ENCODE measurements at regions not wholly inside any gene's neighbourhood (a gene's known extent, or its start where the extent isn't known, plus 50 kb on each side); places are given as distances from the start of the nearest gene placed in this dataset.

- no peak for DNase-seq
- Mint-ChIP-seq H3K4me1 (peaks cover 6% of the 10 kb centered on the region), H3K36me3 (ENCODE audit: low read depth) (no peaks in the 10 kb centered on the region), H3K27ac (no peak overlapping the region), H3K9me3 (ENCODE audit: low read depth) (no peaks in the 10 kb centered on the region), H3K4me3 (no peak overlapping the region), H3K27me3 (peaks cover 2% of the 10 kb centered on the region)
- no peak for ATAC-seq
- POLR2A ChIA-PET: no interaction called here
- intact Hi-C loops (cut with DNase I, micrococcal nuclease): no loop called here
- CTCF ChIA-PET: interaction anchor here (1.0 kb wide), 1 partner anchor 26 kb away, joined by 3 read pairs; no protein-coding TSS in a partner anchor
These were observed 97.4 kb downstream of the RIPK4 start for GRCh38 chr21:41669533-41669830.

DNA sequence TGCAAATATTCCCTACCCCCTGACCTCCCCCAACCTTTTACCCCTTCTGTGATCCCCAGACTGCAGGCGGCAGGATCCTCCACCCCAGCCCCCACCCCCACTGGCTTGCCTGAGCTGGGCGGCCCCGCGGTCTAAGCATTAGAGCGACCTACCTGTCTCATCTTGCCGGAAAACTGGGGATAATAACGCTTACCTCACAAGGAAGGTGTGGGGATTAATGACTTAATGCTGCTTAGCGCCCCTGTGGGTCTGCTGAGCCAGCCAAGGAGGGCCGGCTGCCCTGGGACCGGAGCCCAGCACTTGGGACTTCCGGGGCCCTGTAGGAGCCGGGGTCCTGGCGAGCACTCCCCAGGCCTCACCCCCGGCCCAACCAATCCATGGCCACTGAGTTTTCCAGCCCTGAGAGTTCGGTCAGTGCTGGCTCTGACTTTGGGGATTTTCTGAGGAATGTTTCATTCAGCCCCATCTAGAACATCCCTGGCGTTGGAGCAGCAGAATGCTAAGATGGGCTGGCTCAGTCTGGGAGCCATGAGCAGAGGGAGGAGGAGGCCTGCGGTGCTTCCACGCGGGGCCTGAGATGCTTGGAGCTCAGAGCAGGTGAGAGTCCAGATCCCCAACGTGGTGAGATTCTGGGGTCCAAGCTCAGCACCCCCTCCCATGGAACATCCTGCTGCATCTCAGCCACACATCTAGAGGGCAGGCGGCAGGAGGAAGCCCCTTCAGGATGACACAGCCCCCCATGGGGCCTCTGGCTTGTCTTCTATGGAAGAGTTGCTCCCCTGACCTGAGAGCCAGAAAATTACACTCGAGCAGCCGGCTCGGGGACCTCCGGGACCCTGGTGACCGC is 97.9 kb downstream of the RIPK4 start:
- Mint-ChIP-seq H3K4me1 (peaks cover 6% of the 10 kb centered on the region), H3K27ac (no peak overlapping the region), H3K36me3 (ENCODE audit: low read depth) (no peaks in the 10 kb centered on the region), H3K9me3 (ENCODE audit: low read depth) (no peaks in the 10 kb centered on the region), H3K4me3 (no peak overlapping the region), H3K27me3 (peaks cover 2% of the 10 kb centered on the region)
- ATAC-seq (no peak), DNase-seq (no peak)
- intact Hi-C loops (cut with DNase I, micrococcal nuclease): no loop called here
- POLR2A ChIA-PET: no interaction called here
- CTCF ChIA-PET: interaction anchor here (1.0 kb wide), 1 partner anchor 27 kb away, joined by 3 read pairs; no protein-coding TSS in a partner anchor

DNA sequence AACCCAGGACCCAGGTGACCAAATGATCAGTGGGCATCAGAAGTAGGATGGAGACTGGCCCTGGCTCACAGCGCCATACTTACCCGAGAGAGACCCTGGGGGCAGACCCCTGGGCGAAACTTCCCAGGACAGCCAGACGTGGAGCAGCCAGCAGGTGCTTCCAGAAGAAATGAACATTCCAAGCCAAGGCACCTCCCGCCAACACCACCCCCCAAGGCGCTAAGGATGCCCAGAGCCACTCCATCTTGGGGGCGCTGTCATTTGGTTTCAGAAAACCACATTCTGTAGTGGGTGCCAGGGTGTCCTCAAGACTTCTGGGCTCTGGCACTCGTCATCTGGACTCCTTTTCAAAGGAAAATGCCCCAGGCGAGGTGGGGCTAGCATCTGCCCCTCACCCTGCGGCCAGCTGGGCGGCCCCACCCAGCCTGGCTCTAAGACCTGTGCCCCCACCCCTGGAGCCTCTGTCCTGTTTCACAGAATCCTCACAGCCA is 98.8 kb downstream of the RIPK4 start:
- ChIA-PET CTCF (no interaction called here), POLR2A (no interaction called here)
- Mint-ChIP-seq H3K27me3 (peaks cover 3% of the 10 kb centered on the region), H3K4me1 (peaks cover 6% of the 10 kb centered on the region), H3K9me3 (ENCODE audit: low read depth) (no peaks in the 10 kb centered on the region), H3K27ac (no peak overlapping the region), H3K36me3 (ENCODE audit: low read depth) (no peaks in the 10 kb centered on the region), H3K4me3 (no peak overlapping the region)
- no peak for ATAC-seq
- DNase-seq: no peak
- intact Hi-C loops (cut with DNase I, micrococcal nuclease): no loop called here

DNA sequence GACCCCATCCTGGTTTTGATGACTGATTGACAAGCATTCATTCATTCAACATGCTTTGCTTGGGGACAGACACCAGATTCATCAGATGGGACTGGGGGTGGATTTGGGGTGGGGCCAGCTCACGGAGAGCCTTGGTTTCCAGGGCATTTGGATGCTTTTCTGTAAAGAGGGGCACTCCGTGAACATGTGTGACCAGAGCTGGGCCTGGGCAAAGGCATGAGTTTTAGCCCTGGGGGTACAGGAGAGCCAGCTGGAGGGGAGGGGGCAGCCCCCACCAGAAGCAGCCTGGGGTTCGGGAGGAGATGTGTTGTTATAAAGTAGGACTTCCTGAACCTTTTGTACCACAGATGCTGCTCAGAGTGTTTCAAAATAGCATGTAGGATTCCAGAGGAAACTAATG is 99.7 kb downstream of the RIPK4 start:
- H3K27ac Mint-ChIP-seq: no peak overlapping the region
- H3K27me3 Mint-ChIP-seq: peaks cover 3% of the 10 kb centered on the region
- ATAC-seq (no peak), DNase-seq (no peak)
- intact Hi-C loops (cut with DNase I, micrococcal nuclease): no loop called here
- no peaks in the 10 kb centered on the region for H3K36me3 Mint-ChIP-seq (ENCODE audit: low read depth)
- H3K4me1 Mint-ChIP-seq: peaks cover 5% of the 10 kb centered on the region
- POLR2A ChIA-PET: no interaction called here
- no peaks in the 10 kb centered on the region for H3K9me3 Mint-ChIP-seq (ENCODE audit: low read depth)
- CTCF ChIA-PET: no interaction called here
- no peak overlapping the region for H3K4me3 Mint-ChIP-seq

- DNase-seq (no peak), ATAC-seq (no peak)
- H3K4me1 Mint-ChIP-seq: peaks cover 3% of the 10 kb centered on the region
- CTCF ChIA-PET: interaction anchor here (0.7 kb wide), 1 partner anchor 103 kb away, joined by 3 read pairs; no protein-coding TSS in a partner anchor
- no peaks in the 10 kb centered on the region for H3K36me3 Mint-ChIP-seq (ENCODE audit: low read depth)
- H3K27me3 Mint-ChIP-seq: peaks cover 3% of the 10 kb centered on the region
- POLR2A ChIA-PET: no interaction called here
- no peak overlapping the region for H3K27ac Mint-ChIP-seq
- intact Hi-C loops (cut with DNase I, micrococcal nuclease): no loop called here
- H3K9me3 Mint-ChIP-seq (ENCODE audit: low read depth): no peaks in the 10 kb centered on the region
- H3K4me3 Mint-ChIP-seq: no peak overlapping the region
These were observed 100.2 kb downstream of the RIPK4 start for GRCh38 chr21:41666641-41667081.

- H3K36me3 Mint-ChIP-seq (ENCODE audit: low read depth): no peaks in the 10 kb centered on the region
- no peaks in the 10 kb centered on the region for H3K9me3 Mint-ChIP-seq (ENCODE audit: low read depth)
- DNase-seq: no peak
- H3K4me3 Mint-ChIP-seq: no peak overlapping the region
- peaks cover 3% of the 10 kb centered on the region for H3K27me3 Mint-ChIP-seq
- no peak for ATAC-seq
- H3K27ac Mint-ChIP-seq: no peak overlapping the region
- ChIA-PET POLR2A (no interaction called here), CTCF (interaction anchor here (0.7 kb wide), 1 partner anchor 102 kb away, joined by 3 read pairs; no protein-coding TSS in a partner anchor)
- H3K4me1 Mint-ChIP-seq: no peaks in the 10 kb centered on the region
- intact Hi-C loops (cut with DNase I, micrococcal nuclease): no loop called here
These were observed 100.9 kb downstream of the RIPK4 start for GRCh38 chr21:41665766-41666595.

DNA sequence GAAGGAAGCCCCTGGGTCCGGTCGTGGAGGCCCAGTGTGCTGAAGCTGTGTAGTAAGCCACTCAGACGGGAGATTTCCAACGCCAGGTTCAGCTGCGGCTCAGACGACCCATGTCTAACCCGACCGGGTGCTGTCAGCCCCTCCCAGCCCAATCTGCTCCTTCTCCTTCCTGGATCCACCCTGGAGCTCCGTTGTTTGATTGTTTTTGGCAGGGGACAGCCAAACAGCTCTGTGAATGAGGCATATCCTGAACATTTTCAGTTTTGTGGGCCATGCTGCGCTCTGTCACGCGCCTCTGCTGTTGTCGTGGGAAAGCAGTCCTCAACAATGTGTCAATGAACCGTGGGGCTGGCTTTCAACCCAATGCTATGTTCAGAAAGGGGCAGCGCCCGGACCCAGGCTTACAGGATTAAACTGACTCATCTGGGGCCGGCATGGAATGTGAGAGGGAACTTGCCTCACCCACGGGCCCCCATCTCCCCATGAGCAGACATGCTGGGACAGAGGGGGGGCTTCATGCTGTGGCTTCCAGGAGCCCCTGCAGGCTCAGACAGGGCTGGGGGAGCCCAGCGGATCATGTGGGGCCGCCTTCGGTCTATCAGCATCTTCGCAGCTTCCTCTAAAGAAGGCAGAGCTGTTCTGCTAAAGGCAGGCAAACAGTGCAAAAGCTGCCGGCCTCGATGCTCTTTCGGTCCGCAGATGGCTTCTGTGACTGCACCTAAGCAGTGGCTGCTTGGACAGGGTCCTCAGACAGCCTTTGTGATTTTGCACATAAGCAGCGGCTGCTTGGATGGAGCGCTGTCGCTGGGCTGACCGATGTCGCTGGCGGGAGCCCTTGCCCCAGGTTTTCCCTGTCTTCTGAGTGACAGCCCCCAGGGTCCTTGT is 101.7 kb downstream of the RIPK4 start:
- Mint-ChIP-seq H3K4me1 (no peaks in the 10 kb centered on the region), H3K27ac (no peak overlapping the region), H3K4me3 (no peak overlapping the region), H3K27me3 (peaks cover 3% of the 10 kb centered on the region), H3K36me3 (ENCODE audit: low read depth) (no peaks in the 10 kb centered on the region), H3K9me3 (ENCODE audit: low read depth) (no peaks in the 10 kb centered on the region)
- ChIA-PET CTCF (no interaction called here), POLR2A (interaction anchor here (0.6 kb wide), 1 partner anchor 9 kb away, joined by 3 read pairs; no protein-coding TSS in a partner anchor)
- ATAC-seq: no peak
- intact Hi-C loops (cut with DNase I, micrococcal nuclease): no loop called here
- DNase-seq: no peak

- Mint-ChIP-seq H3K4me3 (no peak overlapping the region), H3K27ac (no peak overlapping the region), H3K27me3 (peaks cover 3% of the 10 kb centered on the region), H3K9me3 (ENCODE audit: low read depth) (no peaks in the 10 kb centered on the region), H3K36me3 (ENCODE audit: low read depth) (no peaks in the 10 kb centered on the region), H3K4me1 (no peaks in the 10 kb centered on the region)
- ChIA-PET CTCF (no interaction called here), POLR2A (no interaction called here)
- intact Hi-C loops (cut with DNase I, micrococcal nuclease): no loop called here
- ATAC-seq (peak; percentile 60), DNase-seq (no peak)
These were observed 102.8 kb downstream of the RIPK4 start for GRCh38 chr21:41663805-41664788.

DNA sequence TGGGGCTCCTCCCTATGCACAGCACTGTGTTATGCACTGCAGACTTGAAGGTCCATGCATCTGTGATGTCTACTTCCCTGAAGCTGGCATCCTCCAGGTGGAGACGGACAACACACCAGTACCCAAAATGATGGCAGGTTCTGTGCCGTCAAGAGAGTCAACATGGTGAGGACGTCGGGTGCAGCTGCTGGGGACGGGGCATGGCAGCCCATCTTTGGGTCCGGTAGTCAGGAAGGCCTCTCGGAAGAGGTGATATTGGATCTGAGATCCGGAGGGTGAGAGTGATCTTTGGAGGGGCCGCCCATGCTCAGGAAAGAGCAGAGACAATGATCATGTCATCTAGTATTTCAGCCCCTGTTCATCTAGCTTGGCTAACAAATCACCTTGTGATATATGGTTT is 104.1 kb downstream of the RIPK4 start:
- Mint-ChIP-seq H3K9me3 (ENCODE audit: low read depth) (no peaks in the 10 kb centered on the region), H3K36me3 (ENCODE audit: low read depth) (no peaks in the 10 kb centered on the region), H3K27ac (no peak overlapping the region), H3K27me3 (peaks cover 3% of the 10 kb centered on the region), H3K4me1 (no peaks in the 10 kb centered on the region), H3K4me3 (no peak overlapping the region)
- DNase-seq: no peak
- ChIA-PET CTCF (no interaction called here), POLR2A (no interaction called here)
- intact Hi-C loops (cut with DNase I, micrococcal nuclease): no loop called here
- ATAC-seq: no peak

GRCh38 chr21:41662161-41662560 is 104.7 kb downstream of the RIPK4 start:
- H3K9me3 Mint-ChIP-seq (ENCODE audit: low read depth): no peaks in the 10 kb centered on the region
- H3K4me1 Mint-ChIP-seq: no peaks in the 10 kb centered on the region
- CTCF ChIA-PET: no interaction called here
- no peaks in the 10 kb centered on the region for H3K36me3 Mint-ChIP-seq (ENCODE audit: low read depth)
- no peak overlapping the region for H3K4me3 Mint-ChIP-seq
- H3K27me3 Mint-ChIP-seq: peaks cover 3% of the 10 kb centered on the region
- DNase-seq (no peak), ATAC-seq (no peak)
- POLR2A ChIA-PET: no interaction called here
- H3K27ac Mint-ChIP-seq: no peak overlapping the region
- intact Hi-C loops (cut with DNase I, micrococcal nuclease): no loop called here
